SK-N-SH (cell line): ENCODE measurements at regions not wholly inside any gene's neighbourhood (a gene's known extent, or its start where the extent isn't known, plus 50 kb on each side); places are given as distances from the start of the nearest gene placed in this dataset.
"Not testable (repeated sequence)": the region's sequence is repeated elsewhere in the genome, so short reads cannot be mapped to it uniquely, and the experiment has no call there.

Source experiments
- FOXM1 ChIP-seq: IDR thresholded peaks from 2 replicates; pipeline ENCODE4 v1.4.0; 2012; ENCODE audit warnings: low read depth, mild to moderate bottlenecking
- GABPA ChIP-seq: IDR thresholded peaks from 2 replicates; pipeline ENCODE4 v1.4.0; 2012; ENCODE audit warnings: low read depth, mild to moderate bottlenecking
- MAX ChIP-seq: IDR thresholded peaks from 2 replicates; pipeline ENCODE4 v1.4.0; 2012; ENCODE audit warnings: low read depth
- POLR2AphosphoS5 ChIP-seq: IDR thresholded peaks from 2 replicates; pipeline ENCODE4 v1.6.1; 2012; ENCODE audit warnings: low read depth, low read length
- RAD21 ChIP-seq: IDR thresholded peaks from 2 replicates; pipeline ENCODE4 v1.6.1; 2012; ENCODE audit warnings: mild to moderate bottlenecking, low read length
- SMC3 ChIP-seq: IDR thresholded peaks from 2 replicates; pipeline ENCODE4 v1.6.1; 2012; ENCODE audit warnings: low read depth, low read length, improper control_type of control experiment
- TAF1 ChIP-seq: IDR thresholded peaks from 2 replicates; pipeline ENCODE4 v1.6.1; 2012; ENCODE audit warnings: low read depth, mild to moderate bottlenecking, low read length, moderate library complexity, borderline replicate concordance
- TEAD4 ChIP-seq: IDR thresholded peaks from 2 replicates; pipeline ENCODE4 v1.4.0; 2012; ENCODE audit warnings: mild to moderate bottlenecking, borderline replicate concordance; ENCODE audit not compliant: insufficient read depth
- YY1 ChIP-seq: IDR thresholded peaks from 2 replicates; pipeline ENCODE4 v1.4.0; 2012; ENCODE audit warnings: low read depth, mild to moderate bottlenecking
- TF ChIP-seq, protein P1 (sequence below): fragments of 200-600 bp; sonication (generic); IDR thresholded peaks from 2 replicates; pipeline ENCODE4 v1.6.1; 2017; ENCODE audit warnings: antibody characterized with exemption, mild to moderate bottlenecking, moderate library complexity

- TF ChIP-seq, protein P1, sequence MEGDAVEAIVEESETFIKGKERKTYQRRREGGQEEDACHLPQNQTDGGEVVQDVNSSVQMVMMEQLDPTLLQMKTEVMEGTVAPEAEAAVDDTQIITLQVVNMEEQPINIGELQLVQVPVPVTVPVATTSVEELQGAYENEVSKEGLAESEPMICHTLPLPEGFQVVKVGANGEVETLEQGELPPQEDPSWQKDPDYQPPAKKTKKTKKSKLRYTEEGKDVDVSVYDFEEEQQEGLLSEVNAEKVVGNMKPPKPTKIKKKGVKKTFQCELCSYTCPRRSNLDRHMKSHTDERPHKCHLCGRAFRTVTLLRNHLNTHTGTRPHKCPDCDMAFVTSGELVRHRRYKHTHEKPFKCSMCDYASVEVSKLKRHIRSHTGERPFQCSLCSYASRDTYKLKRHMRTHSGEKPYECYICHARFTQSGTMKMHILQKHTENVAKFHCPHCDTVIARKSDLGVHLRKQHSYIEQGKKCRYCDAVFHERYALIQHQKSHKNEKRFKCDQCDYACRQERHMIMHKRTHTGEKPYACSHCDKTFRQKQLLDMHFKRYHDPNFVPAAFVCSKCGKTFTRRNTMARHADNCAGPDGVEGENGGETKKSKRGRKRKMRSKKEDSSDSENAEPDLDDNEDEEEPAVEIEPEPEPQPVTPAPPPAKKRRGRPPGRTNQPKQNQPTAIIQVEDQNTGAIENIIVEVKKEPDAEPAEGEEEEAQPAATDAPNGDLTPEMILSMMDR, result not testable (repeated sequence)
- TF ChIP-seq GABPA, MAX, YY1, FOXM1, TAF1, TEAD4, POLR2AphosphoS5, RAD21, SMC3: not testable (repeated sequence)
Measured at GRCh38 chr2:87514034-87514433, 233.9 kb upstream of the PLGLB2 start.
